HG02571 (cell line): ENCODE measurements at regions not wholly inside any gene's neighbourhood (a gene's known extent, or its start where the extent isn't known, plus 50 kb on each side); places are given as distances from the start of the nearest gene placed in this dataset.
"Not testable (repeated sequence)": the region's sequence is repeated elsewhere in the genome, so short reads cannot be mapped to it uniquely, and the experiment has no call there.

Source experiments
- ATAC-seq: cut with Tn5 transposase; IDR thresholded peaks from one replicate; pipeline ENCODE4 v1.9.1; 2021; ENCODE audit warnings: mild to moderate bottlenecking, moderate library complexity; ENCODE audit not compliant: unreplicated experiment

- no peak for ATAC-seq
These were observed 332.2 kb upstream of the SGCG start for GRCh38 chr13:22848539-22849052.

- no peak for ATAC-seq
These were observed 324.9 kb upstream of the SGCG start for GRCh38 chr13:22855926-22856325.

DNA sequence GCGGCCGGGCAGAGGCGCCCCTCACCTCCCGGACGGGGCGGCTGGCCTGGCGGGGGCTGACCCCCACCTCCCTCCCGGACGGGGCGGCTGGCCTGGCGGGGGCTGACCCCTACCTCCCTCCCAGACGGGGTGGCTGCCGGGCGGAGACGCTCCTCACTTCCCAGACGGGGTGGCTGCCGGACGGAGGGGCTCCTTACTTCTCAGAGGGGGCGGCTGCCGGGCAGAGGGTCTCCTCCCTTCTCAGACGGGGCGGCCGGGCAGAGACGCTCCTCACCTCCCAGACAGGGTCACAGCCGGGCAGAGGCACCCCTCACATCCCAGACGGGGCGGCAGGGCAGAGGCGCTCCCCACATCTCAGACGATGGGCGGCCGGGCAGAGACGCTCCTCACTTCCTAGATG, 321.8 kb upstream of the SGCG start:
- not testable (repeated sequence) for ATAC-seq

DNA sequence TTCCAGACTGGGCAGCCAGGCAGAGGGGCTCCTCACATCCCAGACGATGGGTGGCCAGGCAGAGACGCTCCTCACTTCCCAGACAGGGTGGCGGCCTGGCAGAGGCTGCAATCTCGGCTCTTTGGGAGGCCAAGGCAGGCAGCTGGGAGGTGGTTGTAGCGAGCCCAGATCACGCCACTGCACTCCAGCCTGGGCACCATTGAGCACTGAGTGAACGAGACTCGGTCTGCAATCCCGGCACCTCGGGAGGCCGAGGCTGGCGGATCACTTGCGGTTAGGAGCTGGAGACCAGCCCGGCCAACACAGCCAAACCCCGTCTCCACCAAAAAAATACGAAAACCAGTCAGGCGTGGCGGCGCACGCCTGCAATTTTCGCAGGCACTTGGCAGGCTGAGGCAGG, 321.4 kb upstream of the SGCG start:
- ATAC-seq = not testable (repeated sequence)

DNA sequence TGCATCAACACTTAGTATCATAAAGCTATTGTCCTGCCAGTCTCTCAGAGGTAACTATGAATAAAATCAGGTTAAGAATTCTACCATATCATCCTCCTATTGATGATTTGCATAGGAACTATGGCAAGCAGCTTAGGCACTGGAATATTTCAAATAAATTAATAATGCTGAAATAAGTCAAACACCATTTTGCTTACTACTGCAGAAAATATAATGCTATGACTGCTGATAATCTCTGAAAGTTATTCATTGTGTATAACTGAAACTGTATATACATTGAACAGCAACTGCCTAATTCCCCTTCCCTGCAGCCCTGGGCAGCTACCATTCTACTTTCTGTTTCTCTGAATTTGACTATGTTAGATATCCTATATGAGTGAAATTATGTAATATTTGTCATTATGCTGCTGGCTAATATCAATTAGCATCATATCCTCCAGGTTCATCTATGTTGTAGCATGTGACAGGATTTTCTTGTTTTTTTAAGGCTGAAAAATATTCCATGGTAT, 318.8 kb upstream of the SGCG start:
- no peak for ATAC-seq

DNA sequence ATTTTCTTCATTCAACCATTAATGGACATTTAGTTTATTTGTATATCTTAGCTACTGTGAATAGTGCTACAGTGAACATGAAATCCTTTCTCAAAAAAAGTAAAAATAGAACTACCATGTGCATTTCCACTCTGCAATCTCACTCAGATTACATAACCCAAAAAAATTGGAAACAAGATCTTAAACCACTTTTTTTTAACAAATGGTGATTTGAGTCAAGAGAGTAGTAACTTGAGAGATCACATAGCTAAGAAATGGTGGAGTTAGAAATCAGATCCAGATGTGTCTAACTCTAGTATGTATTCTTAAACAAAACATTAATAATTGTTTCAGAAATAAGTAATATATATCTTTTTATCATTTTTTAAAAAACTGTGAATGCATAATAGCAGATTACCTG, 318.3 kb upstream of the SGCG start:
- ATAC-seq = no peak

- ATAC-seq = no peak
These were observed 314.6 kb upstream of the SGCG start for GRCh38 chr13:22866221-22866620.

- ATAC-seq = no peak
These were observed 309.5 kb upstream of the SGCG start for GRCh38 chr13:22871231-22871630.

DNA sequence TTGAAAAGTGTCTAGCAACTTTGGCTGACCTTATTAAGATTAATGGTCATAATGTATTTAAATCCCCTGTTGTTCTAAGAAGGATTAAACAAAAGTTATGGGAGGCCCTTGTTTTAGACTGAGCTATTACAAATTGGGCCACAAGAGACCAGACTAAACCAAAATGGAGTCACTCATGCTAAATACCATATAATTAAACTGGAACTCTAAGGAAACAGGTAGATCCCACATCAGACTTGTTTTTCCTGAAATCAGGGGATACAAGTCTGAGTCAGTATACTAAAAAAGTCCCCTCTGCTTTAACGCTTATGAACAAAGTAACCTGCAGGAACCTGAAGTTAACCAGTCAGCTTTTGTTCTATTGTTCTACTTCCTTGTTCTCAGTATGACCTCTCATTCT, 305.9 kb upstream of the SGCG start:
- ATAC-seq = no peak

DNA sequence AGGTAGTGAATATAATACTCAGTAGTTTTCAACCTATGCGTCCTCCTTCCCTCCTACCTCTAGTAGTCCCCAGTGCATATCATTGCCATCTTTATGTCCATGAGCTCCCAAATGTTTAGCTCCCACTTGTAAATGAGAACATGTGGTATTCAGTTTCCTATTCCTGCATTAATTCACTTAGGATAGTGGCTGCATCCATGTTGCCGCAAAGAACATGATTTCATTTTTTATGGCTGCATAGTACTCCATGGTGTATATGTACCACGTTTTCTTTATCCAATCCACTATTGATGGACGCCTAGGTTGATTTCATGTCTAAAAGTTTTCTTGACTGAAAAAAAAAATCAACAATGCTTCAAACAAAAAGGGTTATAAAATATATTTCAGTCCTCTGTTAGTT, 303.4 kb upstream of the SGCG start:
- ATAC-seq = no peak

DNA sequence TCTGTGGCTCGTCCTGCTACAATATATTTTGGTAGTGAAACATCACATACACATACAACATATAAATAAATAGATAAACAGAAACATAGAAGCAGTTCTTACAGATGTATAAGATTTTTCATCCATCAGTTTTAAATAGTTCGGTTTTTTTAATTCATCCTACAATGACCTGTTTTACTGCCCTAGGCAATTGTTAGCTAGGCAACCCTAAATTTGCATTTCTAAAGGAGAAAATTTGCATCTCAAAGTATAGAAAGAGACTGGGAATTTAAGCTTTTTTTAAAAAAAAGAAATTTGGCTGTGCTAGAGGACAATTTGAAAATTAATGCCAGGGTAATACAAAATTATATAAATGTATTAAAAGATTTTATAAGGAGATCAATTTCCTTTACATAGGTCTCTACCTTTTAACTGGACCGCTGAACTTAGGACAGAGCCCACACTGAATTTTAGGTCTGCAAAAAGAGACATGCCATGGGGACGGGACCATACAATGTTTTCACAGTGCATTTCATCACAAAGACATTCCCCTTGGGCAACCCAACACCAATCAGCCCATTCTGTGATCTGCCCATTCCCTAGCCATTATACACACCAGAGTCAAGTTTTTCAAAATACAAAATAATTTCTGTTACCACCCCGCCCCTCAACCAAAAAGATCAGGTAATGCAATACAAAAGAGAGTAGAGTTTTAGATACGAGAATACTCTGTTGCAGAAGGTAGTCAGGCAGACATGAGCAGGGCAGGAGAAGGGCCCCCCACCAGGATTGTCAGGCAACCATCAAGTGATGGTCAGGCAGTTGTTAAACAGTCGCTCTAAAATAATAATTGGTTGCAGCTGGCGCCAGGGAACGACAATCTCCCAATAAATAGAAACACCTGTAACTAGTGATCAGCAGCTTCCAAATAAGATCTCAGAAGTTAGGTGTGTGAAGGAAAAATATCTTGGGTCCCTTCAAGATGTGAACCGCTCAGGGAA, 299.7 kb upstream of the SGCG start:
- ATAC-seq = no peak

DNA sequence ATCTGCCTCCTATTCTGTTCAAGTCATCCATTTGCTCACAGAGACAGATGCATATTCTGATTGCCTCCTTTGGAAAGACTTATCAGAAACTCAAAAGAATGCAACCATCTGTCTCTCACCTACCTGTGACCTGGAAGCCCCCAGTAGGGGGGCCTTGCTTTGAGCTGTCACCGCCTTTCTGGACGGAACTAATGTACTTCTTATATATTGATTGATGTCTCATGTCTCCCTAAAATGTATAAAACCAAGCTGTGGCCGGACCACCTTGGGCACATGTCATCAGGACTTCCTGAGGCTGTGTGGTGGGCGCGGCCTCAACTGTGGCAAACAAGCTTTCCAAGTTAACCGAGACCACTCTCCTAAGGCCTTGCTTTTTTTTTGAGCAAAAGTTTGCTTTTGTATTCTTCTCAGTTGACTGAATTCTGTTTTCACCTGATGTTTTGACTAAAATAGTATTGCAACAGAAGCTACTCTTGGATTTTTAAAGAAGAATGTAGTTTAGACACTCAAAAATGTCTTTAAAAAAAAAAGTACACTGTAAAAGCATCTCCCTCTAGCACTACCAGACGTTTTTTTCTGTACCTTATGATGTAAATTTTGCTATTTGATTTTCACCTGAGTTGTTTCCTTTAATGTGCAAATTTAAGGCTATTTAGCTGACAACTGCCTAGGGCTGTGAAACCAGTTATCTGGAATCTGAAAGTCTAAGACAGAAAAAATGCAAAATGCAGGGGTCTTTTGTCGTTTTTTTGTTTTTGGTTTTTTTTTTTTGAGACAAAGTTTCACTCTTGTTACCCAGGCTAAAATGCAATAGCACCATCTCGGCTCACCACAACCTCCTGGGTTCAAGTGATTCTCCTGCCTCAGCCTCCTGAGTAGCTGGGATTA, 298.8 kb upstream of the SGCG start:
- ATAC-seq = not testable (repeated sequence)

- ATAC-seq = no peak
These were observed 297.4 kb upstream of the SGCG start for GRCh38 chr13:22883262-22883840.

GRCh38 chr13:22883956-22884355, 296.8 kb upstream of the SGCG start:
- no peak for ATAC-seq

DNA sequence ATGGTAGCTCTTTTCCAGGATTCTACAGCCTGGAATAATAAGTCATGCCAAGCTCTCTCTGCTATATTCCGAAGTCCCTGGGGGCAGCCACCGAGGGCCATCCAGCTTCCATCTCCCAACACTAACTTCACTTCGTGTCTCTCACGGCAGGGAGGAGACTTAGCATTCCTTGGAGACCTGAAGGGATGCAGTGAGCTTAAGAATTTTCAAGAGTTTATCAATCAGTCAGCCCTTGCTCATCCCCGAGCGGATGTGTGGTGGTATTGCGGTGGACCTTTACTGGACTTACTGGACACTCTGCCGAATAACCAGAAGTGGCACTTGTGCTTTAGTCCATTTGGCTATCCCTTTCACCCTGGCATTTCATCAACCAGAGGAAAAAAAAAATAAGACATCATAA, 294.7 kb upstream of the SGCG start:
- not testable (repeated sequence) for ATAC-seq

DNA sequence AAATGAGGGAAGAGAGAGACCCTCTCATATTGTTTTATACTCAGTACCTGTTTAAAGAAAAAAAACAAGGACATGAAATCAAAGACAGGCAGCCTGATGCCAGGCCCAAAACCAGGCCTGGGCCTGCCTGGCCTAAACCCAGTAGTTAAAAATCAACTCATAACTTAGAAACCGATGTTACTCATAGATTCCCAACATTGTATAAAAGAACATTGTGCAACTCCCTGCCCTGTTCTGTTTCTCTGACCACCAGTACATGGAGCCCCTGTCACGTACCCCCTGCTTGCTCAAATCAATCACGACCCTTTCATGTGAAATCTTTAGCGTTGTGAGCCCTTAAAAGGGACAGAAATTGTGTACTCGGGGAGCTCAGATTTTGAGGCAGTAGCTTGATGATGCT, 291.4 kb upstream of the SGCG start:
- not testable (repeated sequence) for ATAC-seq

DNA sequence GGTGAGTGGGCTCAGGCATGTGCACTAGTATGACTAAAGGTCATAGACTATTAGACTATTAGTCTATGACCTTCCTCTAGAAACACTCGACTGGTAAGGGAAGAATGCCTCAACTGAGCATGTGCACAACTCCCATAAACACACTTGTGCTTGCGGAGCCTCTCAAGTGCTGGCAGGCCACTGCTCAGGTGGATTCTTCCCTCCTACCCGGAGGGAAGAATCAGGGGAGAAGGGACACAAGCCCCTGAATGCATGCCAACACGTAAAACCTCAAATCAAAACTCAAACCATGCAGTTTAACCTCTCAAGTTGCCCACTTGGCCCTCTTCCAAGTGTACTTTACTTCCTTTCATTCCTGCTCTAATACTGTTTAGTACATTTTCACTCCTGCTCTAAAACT, 287.6 kb upstream of the SGCG start:
- ATAC-seq = no peak

- no peak for ATAC-seq
These were observed 287.0 kb upstream of the SGCG start for GRCh38 chr13:22893777-22894176.

DNA sequence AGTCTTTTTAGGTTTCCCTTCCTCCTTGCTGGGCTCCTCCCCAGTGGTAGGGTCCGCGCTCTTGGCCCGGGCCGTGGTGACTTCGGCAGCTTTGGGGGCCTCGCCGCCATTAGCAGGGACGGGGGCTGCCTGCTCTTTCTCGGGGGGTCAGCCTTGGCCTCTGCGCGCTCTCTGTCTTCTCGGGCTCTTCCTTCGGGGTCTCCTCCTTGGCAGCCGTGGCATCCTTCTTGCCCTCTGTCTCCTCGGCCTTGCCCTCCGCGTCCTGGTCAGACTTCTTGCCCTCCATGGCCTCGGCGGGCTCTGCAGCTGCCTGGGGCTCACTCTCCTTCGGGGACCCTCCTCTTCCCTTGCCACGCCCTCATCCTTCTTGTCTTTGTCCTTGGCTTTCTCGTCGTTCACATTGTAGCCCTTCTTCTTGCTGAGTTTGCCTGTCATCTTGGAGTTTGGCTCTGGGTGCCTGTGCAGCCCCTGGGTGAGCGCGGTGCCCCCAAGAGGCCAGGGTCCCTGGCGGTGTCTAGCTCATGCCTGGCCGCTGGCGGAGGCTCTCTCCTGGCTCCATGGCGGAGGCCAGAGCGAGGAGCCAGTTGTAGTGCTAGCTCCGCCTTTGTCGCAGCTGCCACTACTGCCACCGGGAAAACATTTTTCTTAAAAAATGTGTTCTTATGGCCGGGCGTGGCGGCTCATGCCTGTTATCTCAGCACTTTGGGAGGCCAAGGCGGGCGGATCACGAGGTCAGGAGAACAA, 283.0 kb upstream of the SGCG start:
- ATAC-seq = no peak

GRCh38 chr13:22900416-22900951, 280.3 kb upstream of the SGCG start:
- not testable (repeated sequence) for ATAC-seq
